Smooth muscle cell of the brain vasculature (primary cell): ENCODE measurements at regions not wholly inside any gene's neighbourhood (a gene's known extent, or its start where the extent isn't known, plus 50 kb on each side); places are given as distances from the start of the nearest gene placed in this dataset.

Experiments
- DNase-seq: peaks from one replicate; pipeline ENCODE4 v3.0.0-alpha.2; 2012; ENCODE audit warnings: low read depth, low spot score

- no peak for DNase-seq
These were observed 168.7 kb downstream of the C5orf15 start for GRCh38 chr5:133799571-133800237.

GRCh38 chr5:133797167-133797566, 171.3 kb downstream of the C5orf15 start:
- DNase-seq: no peak

- no peak for DNase-seq
These were observed 172.2 kb downstream of the C5orf15 start for GRCh38 chr5:133796186-133796585.

GRCh38 chr5:133794771-133795415, 173.5 kb downstream of the C5orf15 start:
- no peak for DNase-seq

- DNase-seq: no peak
These were observed 174.5 kb downstream of the C5orf15 start for GRCh38 chr5:133793756-133794465.

GRCh38 chr5:133792655-133793054, 175.8 kb downstream of the C5orf15 start:
- DNase-seq: no peak

- no peak for DNase-seq
These were observed 176.4 kb downstream of the C5orf15 start for GRCh38 chr5:133792024-133792423.

- no peak for DNase-seq
These were observed 177.5 kb downstream of the C5orf15 start for GRCh38 chr5:133790898-133791297.

- no peak for DNase-seq
These were observed 177.1 kb upstream of the FSTL4 start for GRCh38 chr5:133789428-133789827.

GRCh38 chr5:133788121-133788520, 175.8 kb upstream of the FSTL4 start:
- DNase-seq: no peak

GRCh38 chr5:133786420-133786819, 174.1 kb upstream of the FSTL4 start:
- DNase-seq: no peak

- DNase-seq: no peak
These were observed 172.8 kb upstream of the FSTL4 start for GRCh38 chr5:133785182-133785581.

- no peak for DNase-seq
These were observed 171.1 kb upstream of the FSTL4 start for GRCh38 chr5:133783481-133783880.

- no peak for DNase-seq
These were observed 170.4 kb upstream of the FSTL4 start for GRCh38 chr5:133782736-133783135.

GRCh38 chr5:133781436-133782225, 169.3 kb upstream of the FSTL4 start:
- no peak for DNase-seq

GRCh38 chr5:133780619-133781280, 168.4 kb upstream of the FSTL4 start:
- no peak for DNase-seq

- no peak for DNase-seq
These were observed 167.6 kb upstream of the FSTL4 start for GRCh38 chr5:133779828-133780475.

GRCh38 chr5:133778636-133779035, 166.3 kb upstream of the FSTL4 start:
- no peak for DNase-seq

GRCh38 chr5:133777951-133778350, 165.6 kb upstream of the FSTL4 start:
- no peak for DNase-seq

- DNase-seq: no peak
These were observed 163.4 kb upstream of the FSTL4 start for GRCh38 chr5:133775584-133776304.
